Gastroesophageal sphincter (tissue), 4 donors: ENCODE measurements at regions not wholly inside any gene's neighbourhood (a gene's known extent, or its start where the extent isn't known, plus 50 kb on each side); places are given as distances from the start of the nearest gene placed in this dataset.

Experiments
- ATAC-seq: fragments of 150-250 bp; one replicate; pipeline ENCODE4 v1.9.1; 2016; ENCODE audit warnings: mild to moderate bottlenecking, moderate library complexity
- H3K27ac ChIP-seq, 4 donors: fragments of 200-600 bp; sonication (generic) in 3 of 4; 1 replicate in 3 of 4; 2 replicates in 1 of 4; pipeline ENCODE4 v1.5.1; 2016 to 2019
- H3K27me3 ChIP-seq: fragments of 200-600 bp; sonication (generic); one replicate; pipeline ENCODE4 v1.5.1; 2019
- H3K36me3 ChIP-seq, 2 donors: fragments of 200-600 bp; sonication (generic); one replicate each; pipeline ENCODE4 v1.5.1; 2019; ENCODE audit warnings: control low read depth in 1 of 2
- H3K4me1 ChIP-seq, 3 donors: fragments of 200-600 bp; sonication (generic); 1 replicate in 2 of 3; 2 replicates in 1 of 3; pipeline ENCODE4 v1.5.1; 2016 to 2019; ENCODE audit warnings: control low read depth in 2 of 3
- H3K4me3 ChIP-seq, 2 donors: fragments of 200-600 bp; sonication (generic); one replicate each; pipeline ENCODE4 v1.5.1; 2019; ENCODE audit warnings: mild to moderate bottlenecking in 1 of 2, moderate library complexity in 1 of 2
- H3K9me3 ChIP-seq, 3 donors: fragments of 200-600 bp; sonication (generic); one replicate each; pipeline ENCODE4 v1.5.1; 2017 to 2019; ENCODE audit warnings: control low read depth in 2 of 3
- EP300 ChIP-seq: sonication (generic); formaldehyde crosslinking; IDR thresholded peaks from one replicate; pipeline ENCODE4 v1.6.1; 2017; ENCODE audit warnings: antibody characterized with exemption, mild to moderate bottlenecking
- POLR2A ChIP-seq, 2 donors: fragments of 450-650 bp; IDR thresholded peaks; one replicate each; pipeline ENCODE4 v1.6.1; 2017; ENCODE audit warnings: antibody characterized with exemption in 2 of 2, mild to moderate bottlenecking in 2 of 2, moderate library complexity in 1 of 2
- POLR2AphosphoS5 ChIP-seq: sonication (generic); formaldehyde crosslinking; IDR thresholded peaks from one replicate; pipeline ENCODE4 v1.6.1; 2017; ENCODE audit warnings: antibody characterized with exemption
- WGBS, 2 donors: methylation state at CpG; one replicate each; pipeline ENCODE4 v1.1.5; 2018; ENCODE audit warnings: low coverage in 1 of 2; 5-methylcytosine and 5-hydroxymethylcytosine counted together
- TF ChIP-seq, protein P1 (sequence below), 4 experiments: fragments of 200-600 bp in 2 of 4; fragments of 450-650 bp in 2 of 4; sonication (generic) in 1 of 4; IDR thresholded peaks; one replicate each; pipeline ENCODE4 v1.5.1; 2017 to 2019; ENCODE audit warnings: antibody characterized with exemption in 4 of 4, mild to moderate bottlenecking in 2 of 4, moderate library complexity in 2 of 4

DNA sequence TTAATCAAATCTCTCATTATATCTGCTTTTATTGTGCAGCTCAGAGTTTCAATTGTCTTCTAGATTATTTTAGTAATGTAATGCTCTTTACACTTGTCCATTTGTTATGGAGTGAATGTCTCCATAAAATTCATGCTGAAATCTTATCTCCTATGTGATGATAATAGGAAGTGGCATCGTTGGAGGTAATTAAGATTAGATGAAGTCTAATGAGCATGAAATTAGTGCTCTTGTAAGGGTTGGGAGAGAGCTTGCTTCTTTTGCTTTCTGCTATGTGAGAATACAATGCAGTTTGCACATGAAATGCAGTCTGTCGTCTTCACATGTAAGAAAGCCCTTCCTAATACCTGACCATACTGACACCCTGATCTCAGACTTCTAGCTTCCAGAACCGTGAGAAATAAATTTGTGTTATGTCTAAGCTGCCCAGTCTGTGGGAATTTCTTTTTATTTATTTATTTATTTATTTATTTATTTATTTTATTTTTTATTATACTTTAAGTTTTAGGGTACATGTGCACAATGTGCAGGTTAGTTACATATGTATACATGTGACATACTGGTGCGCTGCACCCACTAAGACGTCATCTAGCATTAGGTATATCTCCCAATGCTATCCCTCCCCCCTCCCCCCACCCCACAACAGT is 1399.2 kb upstream of the CDH6 start:
- 62 to 84% methylated on average over 5 of the region's 5 CpGs for WGBS, 2 donors
- H3K36me3 ChIP-seq: no peaks in the 10 kb centered on the region
- no peaks in the 10 kb centered on the region for H3K4me1 ChIP-seq
- TF ChIP-seq EP300 (no peak), POLR2A (IDR thresholded peaks at IDR 0.05) (no peak), POLR2AphosphoS5 (no peak)
- TF ChIP-seq, protein P1, sequence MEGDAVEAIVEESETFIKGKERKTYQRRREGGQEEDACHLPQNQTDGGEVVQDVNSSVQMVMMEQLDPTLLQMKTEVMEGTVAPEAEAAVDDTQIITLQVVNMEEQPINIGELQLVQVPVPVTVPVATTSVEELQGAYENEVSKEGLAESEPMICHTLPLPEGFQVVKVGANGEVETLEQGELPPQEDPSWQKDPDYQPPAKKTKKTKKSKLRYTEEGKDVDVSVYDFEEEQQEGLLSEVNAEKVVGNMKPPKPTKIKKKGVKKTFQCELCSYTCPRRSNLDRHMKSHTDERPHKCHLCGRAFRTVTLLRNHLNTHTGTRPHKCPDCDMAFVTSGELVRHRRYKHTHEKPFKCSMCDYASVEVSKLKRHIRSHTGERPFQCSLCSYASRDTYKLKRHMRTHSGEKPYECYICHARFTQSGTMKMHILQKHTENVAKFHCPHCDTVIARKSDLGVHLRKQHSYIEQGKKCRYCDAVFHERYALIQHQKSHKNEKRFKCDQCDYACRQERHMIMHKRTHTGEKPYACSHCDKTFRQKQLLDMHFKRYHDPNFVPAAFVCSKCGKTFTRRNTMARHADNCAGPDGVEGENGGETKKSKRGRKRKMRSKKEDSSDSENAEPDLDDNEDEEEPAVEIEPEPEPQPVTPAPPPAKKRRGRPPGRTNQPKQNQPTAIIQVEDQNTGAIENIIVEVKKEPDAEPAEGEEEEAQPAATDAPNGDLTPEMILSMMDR (IDR thresholded peaks at IDR 0.05): no peak
- no peaks in the 10 kb centered on the region for H3K27me3 ChIP-seq
- no peak for ATAC-seq
- H3K9me3 ChIP-seq: no peaks in the 10 kb centered on the region
- H3K4me3 ChIP-seq: no peak overlapping the region
- no peak overlapping the region for H3K27ac ChIP-seq

DNA sequence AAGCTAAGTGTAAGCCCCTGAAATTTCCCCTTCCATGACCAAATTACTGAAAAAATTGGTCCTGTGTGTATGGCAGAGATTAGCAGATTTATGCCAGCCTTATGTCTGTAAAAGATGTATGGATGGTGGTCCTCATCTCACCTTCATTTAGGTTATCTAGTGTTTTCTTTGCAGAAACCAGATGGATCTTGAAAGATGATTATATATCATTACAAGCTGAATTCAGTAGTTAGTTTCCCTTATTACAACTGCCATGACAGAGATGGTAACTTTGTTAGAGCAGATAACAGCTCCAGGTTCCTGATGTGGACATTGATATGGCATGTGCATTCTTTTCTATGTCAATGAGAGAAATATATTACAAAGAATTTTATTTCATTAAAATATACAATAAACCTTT is 1403.2 kb upstream of the CDH6 start:
- H3K9me3 ChIP-seq: no peaks in the 10 kb centered on the region
- no peaks in the 10 kb centered on the region for H3K4me1 ChIP-seq
- ATAC-seq: no peak
- H3K27ac ChIP-seq: no peak overlapping the region
- H3K27me3 ChIP-seq: no peaks in the 10 kb centered on the region
- no peak for TF ChIP-seq EP300
- no peak for TF ChIP-seq POLR2AphosphoS5
- H3K4me3 ChIP-seq: no peak overlapping the region
- no peaks in the 10 kb centered on the region for H3K36me3 ChIP-seq

DNA sequence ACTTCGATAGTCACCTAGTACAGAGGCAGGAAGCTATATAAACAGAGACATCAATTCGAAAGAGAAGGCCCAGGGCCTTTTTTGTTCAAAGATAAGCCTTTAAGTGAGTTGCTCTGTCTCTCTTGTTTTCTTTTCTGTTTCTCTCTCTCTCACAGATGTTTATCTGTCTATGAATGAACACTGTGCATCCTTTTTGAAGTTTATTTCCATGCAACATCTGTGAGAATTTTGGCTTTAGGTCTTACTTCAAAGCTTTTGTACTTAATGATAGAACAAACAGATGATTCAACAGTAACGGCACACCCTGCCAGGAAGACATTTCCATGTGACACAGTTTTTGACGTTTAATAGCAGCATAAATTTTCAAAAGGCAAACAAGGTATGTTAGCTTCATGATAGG is 1413.1 kb upstream of the CDH6 start:
- Histone ChIP-seq H3K36me3 (no peaks in the 10 kb centered on the region), H3K4me1 (no peaks in the 10 kb centered on the region), H3K4me3 (no peak overlapping the region), H3K27ac (no peak overlapping the region), H3K9me3 (no peaks in the 10 kb centered on the region), H3K27me3 (no peaks in the 10 kb centered on the region)
- no peak for ATAC-seq
- 46 to 60% methylated on average over 3 to 4 of the region's 4 CpGs for WGBS, 2 donors
- TF ChIP-seq, protein P1 (IDR thresholded peaks at IDR 0.05): no peak
- TF ChIP-seq EP300 (no peak), POLR2AphosphoS5 (no peak), POLR2A (IDR thresholded peaks at IDR 0.05) (no peak)

DNA sequence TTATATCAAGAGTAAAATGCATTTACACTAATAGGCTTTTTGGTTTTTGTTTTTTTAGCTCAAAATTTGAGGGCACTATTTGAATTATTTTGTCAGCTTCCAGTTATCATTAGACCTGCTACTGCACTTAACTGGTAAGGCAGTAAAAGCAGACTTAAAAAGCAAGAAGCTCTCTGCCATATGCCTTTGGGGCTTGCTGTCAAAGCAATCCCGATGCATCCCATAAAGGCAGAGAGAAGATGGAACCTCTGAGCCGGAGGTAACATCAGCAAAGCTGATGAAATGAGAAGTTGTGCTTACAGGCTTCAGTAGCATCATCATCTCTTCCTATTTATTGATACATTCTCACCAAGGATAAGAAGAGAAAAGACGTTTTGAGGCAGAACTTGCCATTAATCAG is 1414.3 kb upstream of the CDH6 start:
- Histone ChIP-seq H3K27ac (no peak overlapping the region), H3K27me3 (no peaks in the 10 kb centered on the region), H3K4me1 (no peaks in the 10 kb centered on the region), H3K36me3 (no peaks in the 10 kb centered on the region), H3K4me3 (no peak overlapping the region), H3K9me3 (no peaks in the 10 kb centered on the region)
- WGBS, 2 donors: 0 to 63% methylated on average over 1 to 3 of the region's 3 CpGs
- TF ChIP-seq POLR2A (IDR thresholded peaks at IDR 0.05) (no peak), POLR2AphosphoS5 (no peak), EP300 (no peak)
- TF ChIP-seq, protein P1 (IDR thresholded peaks at IDR 0.05): no peak
- ATAC-seq: no peak

DNA sequence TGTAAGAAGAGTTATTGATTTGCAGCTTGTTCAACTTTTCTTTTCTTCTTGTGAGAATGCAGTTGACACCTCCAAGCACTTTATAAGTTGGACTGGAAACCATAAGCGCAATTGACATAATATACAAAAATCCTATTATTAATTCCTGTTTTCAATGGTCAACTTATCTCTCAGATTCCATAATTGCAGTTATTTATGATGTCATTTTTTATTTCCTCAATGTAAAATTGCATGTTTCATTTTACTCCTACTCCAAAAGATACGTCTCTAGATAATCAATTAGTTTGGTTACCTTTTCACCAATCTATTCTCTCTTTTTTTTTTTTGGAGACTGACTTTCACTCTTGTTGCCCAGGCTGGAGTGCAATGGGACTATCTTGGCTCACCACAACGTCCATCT is 1416.1 kb upstream of the CDH6 start:
- Histone ChIP-seq H3K9me3 (no peaks in the 10 kb centered on the region), H3K36me3 (no peaks in the 10 kb centered on the region), H3K4me1 (no peaks in the 10 kb centered on the region), H3K27me3 (no peaks in the 10 kb centered on the region), H3K27ac (no peak overlapping the region), H3K4me3 (no peak overlapping the region)
- ATAC-seq: no peak
- WGBS, 2 donors: 83 to 85% methylated on average over 2 to 3 of the region's 3 CpGs
- TF ChIP-seq POLR2A (IDR thresholded peaks at IDR 0.05) (no peak), EP300 (no peak), POLR2AphosphoS5 (no peak)
- TF ChIP-seq, protein P1 (IDR thresholded peaks at IDR 0.05): no peak
